ENCODE measurements at regions not wholly inside any gene's neighbourhood (a gene's known extent, or its start where the extent isn't known, plus 50 kb on each side); places are given as distances from the start of the nearest gene placed in this dataset.

- no peak overlapping the region for H2AK5ac ChIP-seq (ENCODE audit: low read depth, low read length)
- H4K8ac ChIP-seq (ENCODE audit: extremely low read depth, insufficient read depth, low read length), result no peak overlapping the region
- H2BK120ac ChIP-seq (replicated peaks; ENCODE audit: low read depth, low read length), result no peak overlapping the region
- no peak overlapping the region for H3K4me2 ChIP-seq (ENCODE audit: insufficient read depth in 1 of 2, low read depth in 2 of 2, low read length in 2 of 2)
- no peak overlapping the region for H3K14ac ChIP-seq (ENCODE audit: insufficient read length)
- no peak overlapping the region for H2AFZ ChIP-seq (ENCODE audit: low read length)
- H3K23me2 ChIP-seq (ENCODE audit: low read depth, low read length), result no peaks in the 10 kb centered on the region
- DNase-seq (ENCODE audit: low read depth in 1 of 2, low spot score in 2 of 2) (no peak), FAIRE-seq (no peak)
- H2BK15ac ChIP-seq (ENCODE audit: low read length), result no peak overlapping the region
- H3K4me3 ChIP-seq (ENCODE audit: extremely low read depth in 1 of 4, insufficient read depth in 2 of 4, low read depth in 3 of 4, low read length in 4 of 4), result no peak overlapping the region
- H3K79me1 ChIP-seq (ENCODE audit: low read depth, low read length), result no peaks in the 10 kb centered on the region
- no peaks in the 10 kb centered on the region for H3K27me3 ChIP-seq (replicated peaks in 1 of 4; ENCODE audit: control insufficient read depth in 3 of 4, extremely low read depth in 1 of 4, insufficient read depth in 3 of 4, low read length in 3 of 4)
- no peak overlapping the region for H2BK20ac ChIP-seq (ENCODE audit: low read length)
- no peak overlapping the region for H3K23ac ChIP-seq (ENCODE audit: insufficient read length)
- H4K91ac ChIP-seq (replicated peaks; ENCODE audit: insufficient read length, low read length), result no peak overlapping the region
- no peak overlapping the region for H3K56ac ChIP-seq (replicated peaks; ENCODE audit: insufficient read length, low read depth, low read length)
- H3K9ac ChIP-seq (replicated peaks in 1 of 4; ENCODE audit: extremely low read depth in 1 of 4, low read depth in 3 of 4, low read length in 3 of 4), result no peak overlapping the region
- H4K20me1 ChIP-seq (replicated peaks in 1 of 2; ENCODE audit: control insufficient read depth in 1 of 2, insufficient read depth in 2 of 2, low read length in 2 of 2), result no peaks in the 10 kb centered on the region
- H4K5ac ChIP-seq (ENCODE audit: insufficient read length, low read depth, low read length), result no peak overlapping the region
- 89% methylated on average over 5 of the region's 5 CpGs; no CpG with 5 or more reads in 1 of the 2 experiments for WGBS, 2 experiments (ENCODE audit: extremely low coverage in 1 of 2, insufficient coverage in 1 of 2, insufficient read length in 1 of 2, insufficient replicate concordance in 2 of 2, low coverage in 1 of 2, low lambda C conversion rate in 2 of 2, missing lambda C conversion rate in 1 of 2)
- no peaks in the 10 kb centered on the region; a peak in 1 of 7 replicates for H3K4me1 ChIP-seq (replicated peaks in 1 of 4; ENCODE audit: control insufficient read depth in 3 of 4, insufficient read depth in 4 of 4, low read length in 3 of 4)
- CTCF ChIA-PET (ENCODE audit: partially characterized antibody), result interaction anchor here (0.7 to 1.9 kb wide), 3 partner anchors 33 to 326 kb away, joined by 3 to 5 read pairs (median 3); no protein-coding TSS in a partner anchor
- H3K9me3 ChIP-seq (ENCODE audit: insufficient read depth in 2 of 2, low read depth in 1 of 2, low read length in 1 of 2), result no peaks in the 10 kb centered on the region
- H2BK5ac ChIP-seq (ENCODE audit: low read depth, low read length), result no peak overlapping the region
- H2BK12ac ChIP-seq (ENCODE audit: low read depth, low read length), result no peak overlapping the region
- no peak overlapping the region for H3K4ac ChIP-seq (replicated peaks; ENCODE audit: insufficient read length, low read depth, low read length)
- POLR2A ChIA-PET (ENCODE audit: partially characterized antibody), result no interaction called here
- H3K79me2 ChIP-seq (ENCODE audit: control insufficient read depth in 1 of 2, insufficient read depth in 2 of 2, low read length in 2 of 2), result no peaks in the 10 kb centered on the region
- no peaks in the 10 kb centered on the region for H3K36me3 ChIP-seq (ENCODE audit: control insufficient read depth in 2 of 4, insufficient read depth in 4 of 4, low read length in 3 of 4)
- no peak overlapping the region for H3K27ac ChIP-seq (ENCODE audit: low read depth, low read length)
- H3K18ac ChIP-seq (ENCODE audit: extremely low read depth, low read length), result no peak overlapping the region
- no peak for TF ChIP-seq POLR2AphosphoS5 (IDR thresholded peaks at IDR 0.05; ENCODE audit: low read depth, low read length)
- TF ChIP-seq FOSL1 (IDR thresholded peaks at IDR 0.05; ENCODE audit: insufficient read depth, low read depth, low read length), result no peak
- TF ChIP-seq CEBPB (IDR thresholded peaks at IDR 0.05; ENCODE audit: low read depth, low read length), result no peak
- TF ChIP-seq CBX5 (IDR thresholded peaks at IDR 0.05; ENCODE audit: low read depth, low read length), result no peak
- TF ChIP-seq POLR2A (IDR thresholded peaks at IDR 0.05; ENCODE audit: control extremely low read depth in 1 of 2, low read depth in 2 of 2, low read length in 2 of 2), result no peak
- no peak for TF ChIP-seq YY1 (IDR thresholded peaks at IDR 0.05; ENCODE audit: low read depth, low read length)
- no peak for TF ChIP-seq HDAC6 (IDR thresholded peaks at IDR 0.05; ENCODE audit: low read depth, low read length)
- TF ChIP-seq RBBP5 (IDR thresholded peaks at IDR 0.05; ENCODE audit: borderline replicate concordance, low read depth, low read length), result no peak
- TF ChIP-seq SIRT6 (IDR thresholded peaks at IDR 0.05; ENCODE audit: low read length), result no peak
- TF ChIP-seq NANOG (IDR thresholded peaks at IDR 0.05; ENCODE audit: insufficient read depth, low read depth, low read length, poor library complexity, severe bottlenecking), result no peak
- TF ChIP-seq RXRA (IDR thresholded peaks at IDR 0.05; ENCODE audit: insufficient read depth, low read depth, low read length), result no peak
- TF ChIP-seq BRCA1 (IDR thresholded peaks at IDR 0.05; ENCODE audit: low read depth, low read length), result no peak
- TF ChIP-seq CHD2 (IDR thresholded peaks at IDR 0.05; ENCODE audit: low read length), result no peak
- no peak for TF ChIP-seq SIN3A (conservative IDR thresholded peaks at IDR 0.05 in 1 of 2, IDR thresholded peaks at IDR 0.05 in 1 of 2; ENCODE audit: low read depth in 1 of 2, low read length in 2 of 2)
- TF ChIP-seq MAX (IDR thresholded peaks at IDR 0.05), result no peak
These were observed 107.8 kb downstream of the BMP4 start for GRCh38 chr14:53848854-53849253.

Data from H1 (cell line).